Activated T-helper 2 cell treated with anti-CD3 and anti-CD28 coated beads, Interferon-gamma antibody, Interleukin-2, Interleukin-4, amounts not matched to agents 10 μg/mL and 5 μg/mL and 100 μg/mL, durations not matched to agents 14 hours and 24 hours and 36 hours (primary cell): ENCODE measurements at regions not wholly inside any gene's neighbourhood (a gene's known extent, or its start where the extent isn't known, plus 50 kb on each side); places are given as distances from the start of the nearest gene placed in this dataset.
"Not testable (repeated sequence)": the region's sequence is repeated elsewhere in the genome, so short reads cannot be mapped to it uniquely, and the experiment has no call there.

ENCODE experiments used
- DNase-seq: peaks from one replicate; pipeline ENCODE4 v3.0.0; 2021; ENCODE audit warnings: low spot score
- H3K27ac Mint-ChIP-seq: one replicate; pipeline ENCODE4 v1.8.0; 2021; ENCODE audit warnings: mixed read lengths
- H3K27me3 Mint-ChIP-seq: one replicate; pipeline ENCODE4 v1.8.0; 2021; ENCODE audit warnings: low read depth, mixed read lengths
- H3K36me3 Mint-ChIP-seq: one replicate; pipeline ENCODE4 v1.8.0; 2021; ENCODE audit warnings: low read depth, mixed read lengths
- H3K4me1 Mint-ChIP-seq: one replicate; pipeline ENCODE4 v1.8.0; 2021; ENCODE audit warnings: low read depth, mixed read lengths
- H3K4me3 Mint-ChIP-seq: one replicate; pipeline ENCODE4 v1.8.0; 2021; ENCODE audit warnings: low read depth, mild to moderate bottlenecking, moderate library complexity, mixed read lengths
- H3K9me3 Mint-ChIP-seq: one replicate; pipeline ENCODE4 v1.8.0; 2021; ENCODE audit warnings: mixed read lengths
- intact Hi-C: fragments of 100-400 bp; cut with micrococcal nuclease; formaldehyde crosslinking; loops from one replicate; pipeline ENCODE4 v1.15.1; 2023

- no peaks in the 10 kb centered on the region for H3K27me3 Mint-ChIP-seq
- DNase-seq = no peak
- H3K27ac Mint-ChIP-seq = no peak overlapping the region
- intact Hi-C loops = no loop called here
- no peak overlapping the region for H3K4me3 Mint-ChIP-seq
- H3K4me1 Mint-ChIP-seq = no peaks in the 10 kb centered on the region
- H3K9me3 Mint-ChIP-seq = peaks cover 7% of the 10 kb centered on the region
- H3K36me3 Mint-ChIP-seq = no peaks in the 10 kb centered on the region
Measured at GRCh38 chr2:208799397-208799796, 392.8 kb downstream of the PTH2R start.

GRCh38 chr2:208800887-208801286 lies 394.3 kb downstream of the PTH2R start:
- H3K9me3 Mint-ChIP-seq, H3K27me3 Mint-ChIP-seq, H3K36me3 Mint-ChIP-seq, DNase-seq, H3K27ac Mint-ChIP-seq, H3K4me3 Mint-ChIP-seq, intact Hi-C loops, H3K4me1 Mint-ChIP-seq: not testable (repeated sequence)

GRCh38 chr2:208807756-208808155 lies 401.2 kb downstream of the PTH2R start:
- no peaks in the 10 kb centered on the region for H3K27me3 Mint-ChIP-seq
- peaks cover 3% of the 10 kb centered on the region for H3K9me3 Mint-ChIP-seq
- H3K4me1 Mint-ChIP-seq = no peaks in the 10 kb centered on the region
- no peak for DNase-seq
- H3K36me3 Mint-ChIP-seq = no peaks in the 10 kb centered on the region
- no peak overlapping the region for H3K4me3 Mint-ChIP-seq
- intact Hi-C loops = no loop called here
- H3K27ac Mint-ChIP-seq = no peak overlapping the region

GRCh38 chr2:208811885-208812284 lies 405.3 kb downstream of the PTH2R start:
- H3K36me3 Mint-ChIP-seq, H3K4me3 Mint-ChIP-seq, DNase-seq, H3K9me3 Mint-ChIP-seq, H3K27ac Mint-ChIP-seq, H3K27me3 Mint-ChIP-seq, H3K4me1 Mint-ChIP-seq, intact Hi-C loops: not testable (repeated sequence)

- no peak overlapping the region for H3K27ac Mint-ChIP-seq
- H3K36me3 Mint-ChIP-seq = no peaks in the 10 kb centered on the region
- no peaks in the 10 kb centered on the region for H3K9me3 Mint-ChIP-seq
- H3K4me3 Mint-ChIP-seq = no peak overlapping the region
- H3K27me3 Mint-ChIP-seq = no peaks in the 10 kb centered on the region
- H3K4me1 Mint-ChIP-seq = no peaks in the 10 kb centered on the region
- intact Hi-C loops = no loop called here
- no peak for DNase-seq
Measured at GRCh38 chr2:208819190-208819589, 412.6 kb downstream of the PTH2R start.

- Mint-ChIP-seq H3K4me3 (no peak overlapping the region), H3K4me1 (no peaks in the 10 kb centered on the region), H3K9me3 (no peaks in the 10 kb centered on the region), H3K27ac (no peak overlapping the region), H3K36me3 (no peaks in the 10 kb centered on the region), H3K27me3 (no peaks in the 10 kb centered on the region)
- intact Hi-C loops = no loop called here
- no peak for DNase-seq
Measured at GRCh38 chr2:208820014-208820688, 413.6 kb downstream of the PTH2R start.

GRCh38 chr2:208827109-208827508 lies 420.5 kb downstream of the PTH2R start:
- intact Hi-C loops = no loop called here
- no peaks in the 10 kb centered on the region for H3K36me3 Mint-ChIP-seq
- no peak overlapping the region for H3K4me3 Mint-ChIP-seq
- DNase-seq = no peak
- H3K4me1 Mint-ChIP-seq = no peaks in the 10 kb centered on the region
- H3K9me3 Mint-ChIP-seq = peaks cover 6% of the 10 kb centered on the region
- H3K27ac Mint-ChIP-seq = no peak overlapping the region
- H3K27me3 Mint-ChIP-seq = no peaks in the 10 kb centered on the region

GRCh38 chr2:208827549-208828221 lies 421.1 kb downstream of the PTH2R start:
- Mint-ChIP-seq H3K27me3 (no peaks in the 10 kb centered on the region), H3K4me3 (no peak overlapping the region), H3K9me3 (peaks cover 6% of the 10 kb centered on the region), H3K36me3 (no peaks in the 10 kb centered on the region), H3K4me1 (no peaks in the 10 kb centered on the region), H3K27ac (no peak overlapping the region)
- DNase-seq = no peak
- intact Hi-C loops = no loop called here

- DNase-seq = no peak
- no peaks in the 10 kb centered on the region for H3K27me3 Mint-ChIP-seq
- no peaks in the 10 kb centered on the region for H3K4me1 Mint-ChIP-seq
- intact Hi-C loops = no loop called here
- no peaks in the 10 kb centered on the region for H3K36me3 Mint-ChIP-seq
- H3K27ac Mint-ChIP-seq = no peak overlapping the region
- peaks cover 6% of the 10 kb centered on the region for H3K9me3 Mint-ChIP-seq
- H3K4me3 Mint-ChIP-seq = no peak overlapping the region
Measured at GRCh38 chr2:208830203-208830602, 423.6 kb downstream of the PTH2R start.

GRCh38 chr2:208847651-208848050 lies 441.1 kb downstream of the PTH2R start:
- Mint-ChIP-seq H3K4me1 (no peaks in the 10 kb centered on the region), H3K9me3 (peaks cover 5% of the 10 kb centered on the region), H3K27me3 (no peaks in the 10 kb centered on the region), H3K27ac (no peak overlapping the region), H3K4me3 (no peak overlapping the region), H3K36me3 (no peaks in the 10 kb centered on the region)
- DNase-seq = no peak
- intact Hi-C loops = no loop called here

GRCh38 chr2:208854717-208855116 lies 448.1 kb downstream of the PTH2R start:
- intact Hi-C loops = no loop called here
- Mint-ChIP-seq H3K27me3 (no peaks in the 10 kb centered on the region), H3K4me3 (no peak overlapping the region), H3K27ac (no peak overlapping the region), H3K4me1 (no peaks in the 10 kb centered on the region), H3K36me3 (no peaks in the 10 kb centered on the region), H3K9me3 (peaks cover 22% of the 10 kb centered on the region)
- DNase-seq = no peak

GRCh38 chr2:208867374-208867773 lies 460.8 kb downstream of the PTH2R start:
- Mint-ChIP-seq H3K27ac (no peak overlapping the region), H3K36me3 (no peaks in the 10 kb centered on the region), H3K4me1 (no peaks in the 10 kb centered on the region), H3K9me3 (no peaks in the 10 kb centered on the region), H3K4me3 (no peak overlapping the region), H3K27me3 (no peaks in the 10 kb centered on the region)
- intact Hi-C loops = no loop called here
- no peak for DNase-seq

- Mint-ChIP-seq H3K4me3 (no peak overlapping the region), H3K27ac (no peak overlapping the region), H3K27me3 (no peaks in the 10 kb centered on the region), H3K9me3 (peaks cover 5% of the 10 kb centered on the region), H3K36me3 (no peaks in the 10 kb centered on the region), H3K4me1 (no peaks in the 10 kb centered on the region)
- intact Hi-C loops = no loop called here
- no peak for DNase-seq
Measured at GRCh38 chr2:208872591-208872990, 466.0 kb downstream of the PTH2R start.
